NCI-H1092 treated with DMSO at 0.1 percent for 48 hours (cell line): ENCODE measurements at regions not wholly inside any gene's neighbourhood (a gene's known extent, or its start where the extent isn't known, plus 50 kb on each side); places are given as distances from the start of the nearest gene placed in this dataset.
"Not testable (repeated sequence)": the region's sequence is repeated elsewhere in the genome, so short reads cannot be mapped to it uniquely, and the experiment has no call there.

ENCODE experiments used
- DNase-seq: peaks from one replicate; lab custom pipeline; 2025; lab: John Stamatoyannopoulos, UW

GRCh38 chr10:94225589-94225988, 137.2 kb downstream of the NOC3L start:
- DNase-seq: no peak

DNA sequence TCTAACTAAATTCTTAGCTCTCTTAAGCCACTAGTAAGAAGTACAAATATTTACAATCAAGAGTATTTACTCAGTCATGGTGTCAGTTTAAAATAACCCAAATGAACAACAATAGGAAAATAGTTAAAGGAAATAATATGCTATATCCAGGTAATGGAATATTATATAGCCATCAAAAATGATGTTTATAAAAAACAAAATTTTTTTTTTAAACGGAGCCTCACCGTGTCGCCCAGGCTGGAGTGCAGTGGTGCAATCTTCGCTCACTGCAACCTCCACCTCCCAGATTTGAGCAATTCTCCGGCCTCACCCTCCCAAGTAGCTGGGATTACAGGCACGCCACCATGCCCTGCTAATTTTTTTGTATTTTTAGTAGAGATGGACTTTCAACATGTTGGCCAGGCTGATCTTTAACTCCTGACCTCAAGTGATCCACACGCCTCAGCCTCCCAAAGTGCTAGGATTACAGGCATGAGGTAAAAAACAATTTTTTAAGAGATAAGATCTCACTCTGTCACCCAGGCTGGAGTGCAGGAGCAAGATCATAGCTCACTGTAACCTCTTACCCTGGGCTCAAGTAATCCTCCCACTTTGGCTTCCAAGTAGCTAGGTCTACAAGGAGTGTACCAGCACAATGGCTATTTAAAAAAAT, 132.5 kb downstream of the NOC3L start:
- DNase-seq: no peak

DNA sequence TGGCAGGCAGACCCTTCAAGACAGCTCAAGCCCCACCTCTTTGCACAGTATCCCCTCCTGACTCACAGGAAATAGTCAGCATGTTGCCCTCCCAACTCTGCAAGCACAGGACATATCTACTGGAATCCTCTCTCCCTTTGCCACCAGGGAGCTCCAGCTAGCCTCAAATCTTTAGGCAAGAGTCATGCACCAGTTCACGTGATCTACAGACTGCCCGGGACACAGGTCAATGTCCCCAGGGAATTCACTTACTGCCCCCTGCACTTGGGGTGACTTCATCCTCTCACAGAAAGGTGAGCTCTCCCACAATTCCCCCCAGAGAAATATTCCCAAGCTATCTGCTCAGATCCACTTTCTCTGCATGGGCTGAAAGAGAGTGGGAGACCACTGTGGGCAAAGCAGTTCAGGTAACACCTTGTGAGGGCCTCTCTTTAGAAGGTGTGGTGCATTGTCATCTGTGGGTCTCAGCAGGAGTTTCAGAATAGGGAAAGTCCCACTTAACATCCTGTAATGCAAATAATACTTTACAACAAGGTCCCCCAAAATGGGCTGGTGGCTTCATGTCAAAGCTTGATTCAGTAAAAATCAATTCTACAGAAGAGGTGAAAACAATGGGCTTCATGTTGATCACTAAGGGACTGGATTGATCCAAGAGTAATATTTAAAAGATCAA, 129.9 kb downstream of the NOC3L start:
- no peak for DNase-seq

DNA sequence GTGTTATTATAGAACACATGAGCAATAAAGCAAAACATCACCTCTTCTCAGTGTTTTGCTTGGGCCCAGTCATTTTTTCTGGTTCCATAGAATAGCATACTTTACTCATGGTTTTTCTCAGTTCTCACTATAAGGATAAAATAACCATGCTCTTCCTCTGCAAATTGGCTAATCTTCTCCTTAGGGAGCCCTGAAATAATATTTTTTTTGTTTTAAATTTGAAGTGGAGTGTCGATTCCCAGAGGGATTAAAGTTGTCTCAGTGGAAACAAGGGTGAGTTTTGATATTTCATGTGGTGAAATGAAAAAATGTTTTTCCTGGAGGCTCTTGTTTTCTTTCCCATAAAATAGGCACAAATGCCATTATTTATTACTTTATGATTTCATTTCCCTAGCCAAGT, 127.3 kb downstream of the NOC3L start:
- DNase-seq: no peak

DNA sequence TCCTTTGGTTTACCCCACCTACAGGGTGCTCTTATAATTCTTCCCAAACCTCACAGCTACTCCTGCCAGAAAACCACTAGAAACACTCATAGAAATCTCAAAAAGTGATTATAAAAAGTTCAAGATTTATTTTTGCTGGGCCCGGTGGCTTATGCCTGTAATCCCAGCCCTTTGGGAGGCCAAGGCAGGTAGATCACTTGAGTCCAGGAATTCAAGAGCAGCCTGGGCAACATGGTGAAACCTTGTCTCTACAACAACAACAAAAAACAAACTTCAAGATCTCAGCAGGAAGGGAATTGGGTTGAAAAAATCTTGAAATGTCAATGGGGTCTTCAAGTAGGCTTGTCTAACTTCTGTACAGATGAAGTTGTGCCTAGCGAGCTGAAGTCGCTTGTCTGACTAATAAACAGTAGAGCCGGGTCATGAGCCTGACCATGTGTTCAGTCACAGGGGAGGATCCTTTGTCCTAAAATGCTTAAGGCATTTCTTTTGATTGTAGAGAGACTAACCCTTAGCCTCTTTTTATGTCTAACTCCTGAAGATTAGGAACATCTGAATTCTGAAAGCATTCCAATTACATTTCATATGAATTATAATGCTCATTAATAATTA, 124.6 kb downstream of the NOC3L start:
- no peak for DNase-seq

DNA sequence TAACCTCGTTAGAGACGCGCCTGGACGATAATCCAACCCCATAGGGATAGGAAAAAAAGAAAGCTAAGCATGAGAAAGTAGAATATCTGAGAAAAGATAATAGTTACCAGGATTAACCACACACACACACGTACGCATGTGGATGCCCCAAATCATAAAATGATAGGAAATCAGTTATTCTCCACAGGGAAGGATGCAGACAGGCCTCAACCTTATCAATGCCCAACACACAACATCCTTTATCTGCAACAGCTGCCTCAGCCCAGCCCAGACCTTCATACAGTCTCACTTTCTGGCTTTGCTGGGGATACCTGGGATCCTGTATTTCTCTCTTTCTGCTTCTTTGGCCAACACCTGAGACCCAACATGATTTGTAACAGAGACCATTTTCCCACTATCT, 123.0 kb downstream of the NOC3L start:
- DNase-seq: no peak

DNA sequence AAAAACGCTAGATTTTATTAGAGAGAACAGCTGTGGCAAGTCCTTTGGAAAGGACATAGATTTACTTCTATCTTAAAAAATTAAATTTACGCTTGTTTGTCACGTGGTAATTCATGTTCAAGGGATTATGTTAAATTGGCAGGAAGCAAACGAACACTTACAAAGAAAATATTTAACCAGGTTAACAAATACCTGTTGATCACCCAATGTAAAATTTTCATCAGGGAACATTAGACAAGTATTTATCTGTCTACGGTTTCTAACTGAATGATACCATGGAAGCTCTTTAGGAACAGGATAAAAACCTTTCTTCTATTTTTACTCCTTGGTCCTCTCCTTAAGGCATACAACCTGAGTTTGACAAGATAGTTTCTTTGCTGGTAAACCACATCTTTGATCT, 122.2 kb downstream of the NOC3L start:
- DNase-seq: no peak

GRCh38 chr10:94240901-94241300, 121.8 kb downstream of the NOC3L start:
- DNase-seq: no peak

DNA sequence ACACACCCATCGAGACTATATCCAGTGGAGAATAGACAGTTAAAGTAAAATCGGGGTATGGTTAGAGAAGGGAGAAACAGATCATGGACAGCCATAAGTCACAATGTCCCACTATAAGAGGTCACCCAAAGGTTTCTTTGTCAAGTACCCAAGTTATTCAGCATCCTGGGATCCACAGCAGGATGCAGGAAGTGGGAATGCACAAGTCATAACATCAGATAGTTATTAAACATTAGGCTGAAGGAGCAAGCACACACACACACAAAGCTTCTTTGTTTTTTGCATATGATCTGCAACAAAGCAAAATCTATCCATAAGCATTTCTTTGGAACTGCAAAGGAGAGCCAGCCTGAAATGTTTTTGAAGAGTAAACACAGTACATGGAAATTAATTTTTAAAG, 111.6 kb downstream of the NOC3L start:
- no peak for DNase-seq

- DNase-seq: no peak
Observed at GRCh38 chr10:94251568-94251967, 111.2 kb downstream of the NOC3L start.

GRCh38 chr10:94257407-94257806, 105.3 kb downstream of the NOC3L start:
- not testable (repeated sequence) for DNase-seq

- no peak for DNase-seq
Observed at GRCh38 chr10:94260455-94260854, 102.3 kb downstream of the NOC3L start.

- DNase-seq: no peak
Observed at GRCh38 chr10:94264085-94264484, 98.7 kb downstream of the NOC3L start.

- no peak for DNase-seq
Observed at GRCh38 chr10:94266091-94266490, 96.6 kb downstream of the NOC3L start.

DNA sequence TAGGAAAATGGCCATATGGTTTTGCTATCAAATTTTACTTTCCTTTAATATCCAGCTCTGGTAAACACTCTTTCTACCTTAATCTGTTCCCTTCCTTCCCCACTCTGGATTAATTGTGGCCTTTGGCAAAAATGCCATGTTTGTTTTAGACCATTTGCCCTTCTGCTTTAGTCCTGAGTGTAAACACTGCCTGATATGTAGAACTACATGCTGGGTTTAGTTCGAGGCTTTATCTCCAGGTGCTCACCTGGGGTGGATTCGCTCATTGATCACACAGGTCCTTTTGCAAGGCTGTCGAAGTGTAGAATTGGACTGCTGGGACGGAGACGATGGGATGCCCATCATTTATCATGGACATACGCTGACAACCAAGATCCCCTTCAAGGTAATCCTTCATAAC, 94.1 kb downstream of the NOC3L start:
- DNase-seq: no peak

GRCh38 chr10:94274142-94274787, 88.5 kb downstream of the NOC3L start:
- no peak for DNase-seq

DNA sequence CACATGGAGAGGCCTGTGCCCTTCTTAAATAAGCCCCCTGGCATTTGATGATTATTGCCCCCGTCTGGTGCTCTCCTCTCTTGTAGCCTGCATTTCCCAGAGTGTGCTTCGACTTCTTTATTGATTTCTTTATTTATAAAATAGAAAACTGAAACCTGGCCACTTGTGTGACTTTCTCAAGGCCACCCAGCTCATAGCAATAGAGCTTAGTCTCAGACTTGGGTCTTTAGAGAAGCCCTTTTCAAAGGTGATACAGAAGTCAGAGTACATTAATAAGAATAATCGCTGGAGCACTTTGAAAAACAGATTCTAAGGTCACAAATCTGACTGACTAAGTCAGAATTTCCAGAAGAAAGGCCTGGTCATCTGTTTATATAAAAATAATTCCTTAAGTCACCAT, 86.6 kb downstream of the NOC3L start:
- no peak for DNase-seq

DNA sequence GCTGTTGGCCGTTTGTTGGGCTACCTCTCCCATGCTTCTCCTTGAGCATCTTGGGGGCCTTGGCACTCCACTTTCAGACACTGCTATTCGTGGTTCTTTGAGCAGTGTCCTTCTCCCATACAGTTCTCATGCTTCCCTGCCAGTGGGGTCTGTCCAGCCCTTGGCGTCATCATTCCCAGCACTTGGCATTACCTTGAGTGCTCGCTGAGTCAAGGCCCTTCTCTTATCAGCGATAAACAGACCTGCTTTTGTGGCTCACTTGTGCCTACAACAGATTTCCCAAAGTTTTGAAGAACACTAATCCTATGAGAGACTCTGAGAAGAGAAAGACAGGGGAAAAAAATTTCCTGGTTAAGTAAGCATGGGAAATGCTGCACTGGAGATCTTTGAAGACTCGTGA, 85.3 kb downstream of the NOC3L start:
- DNase-seq: no peak

- no peak for DNase-seq
Observed at GRCh38 chr10:94279835-94280709, 82.7 kb downstream of the NOC3L start.

DNA sequence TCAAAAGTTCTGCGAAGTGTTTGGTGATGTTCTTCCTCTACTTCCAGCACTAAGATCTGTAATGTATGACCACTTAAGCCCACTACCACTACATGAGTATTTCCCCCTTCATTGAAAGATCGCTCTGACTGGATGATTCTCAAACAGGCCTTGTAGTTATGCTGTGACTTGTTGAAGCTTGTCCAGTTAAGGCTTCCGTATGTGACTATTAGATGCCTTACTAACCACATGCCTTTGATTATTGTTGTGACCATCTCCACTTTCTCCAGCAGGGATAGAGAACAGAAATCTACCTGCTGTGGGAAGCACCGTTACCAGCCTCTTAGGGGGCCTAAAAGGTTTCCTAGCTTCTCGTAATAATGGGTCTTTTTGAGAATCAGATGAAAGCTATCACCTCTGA, 81.1 kb downstream of the NOC3L start:
- no peak for DNase-seq

DNA sequence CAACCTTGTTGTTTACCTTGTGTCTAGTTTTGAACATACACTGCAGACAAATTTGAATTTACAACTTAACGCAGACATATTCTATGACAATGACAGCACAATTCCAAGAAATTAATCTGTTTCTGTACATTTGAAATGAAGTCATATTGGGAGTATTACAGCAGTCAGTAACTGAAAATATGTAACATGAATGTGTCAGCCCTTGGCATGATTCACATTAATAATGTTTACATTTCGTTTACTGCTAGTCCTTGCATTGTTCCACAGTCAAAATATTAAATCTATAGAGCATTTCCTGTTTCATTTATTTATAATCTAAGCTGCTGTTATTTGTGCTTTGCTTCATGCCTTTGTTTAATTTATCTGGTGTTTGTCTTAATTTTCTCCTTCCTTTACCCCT, 80.4 kb downstream of the NOC3L start:
- no peak for DNase-seq
